RWPE1 (cell line): ENCODE measurements at regions not wholly inside any gene's neighbourhood (a gene's known extent, or its start where the extent isn't known, plus 50 kb on each side); places are given as distances from the start of the nearest gene placed in this dataset.

Experiments used
- CTCF ChIA-PET: fragments of 350-600 bp; sonication (Branson Sonifier 250); formaldehyde crosslinking; extraction: SDS; loops from one replicate; lab custom pipeline; 2021; lab: Yijun Ruan, JAX
- POLR2A ChIA-PET: fragments of 400-600 bp; formaldehyde crosslinking; extraction: SDS; loops from one replicate; lab custom pipeline; 2020; ENCODE audit warnings: antibody characterized with exemption; ENCODE audit not compliant: low non-redundant PET; lab: Yijun Ruan, JAX
- DNase-seq: peaks from one replicate; pipeline ENCODE4 v3.0.0; 2012; ENCODE audit warnings: low spot score
- H3K27ac ChIP-seq: fragments of 450-650 bp; 2 replicates; pipeline ENCODE4 v1.5.1; 2017
- TF ChIP-seq, protein P1 (sequence below): fragments of 450-650 bp; conservative IDR thresholded peaks from 2 replicates; pipeline ENCODE4 v1.5.1; 2017; ENCODE audit warnings: low read depth, mild to moderate bottlenecking

- no peak overlapping the region for H3K27ac ChIP-seq
- POLR2A ChIA-PET = no interaction called here
- DNase-seq = no peak
- TF ChIP-seq, protein P1, sequence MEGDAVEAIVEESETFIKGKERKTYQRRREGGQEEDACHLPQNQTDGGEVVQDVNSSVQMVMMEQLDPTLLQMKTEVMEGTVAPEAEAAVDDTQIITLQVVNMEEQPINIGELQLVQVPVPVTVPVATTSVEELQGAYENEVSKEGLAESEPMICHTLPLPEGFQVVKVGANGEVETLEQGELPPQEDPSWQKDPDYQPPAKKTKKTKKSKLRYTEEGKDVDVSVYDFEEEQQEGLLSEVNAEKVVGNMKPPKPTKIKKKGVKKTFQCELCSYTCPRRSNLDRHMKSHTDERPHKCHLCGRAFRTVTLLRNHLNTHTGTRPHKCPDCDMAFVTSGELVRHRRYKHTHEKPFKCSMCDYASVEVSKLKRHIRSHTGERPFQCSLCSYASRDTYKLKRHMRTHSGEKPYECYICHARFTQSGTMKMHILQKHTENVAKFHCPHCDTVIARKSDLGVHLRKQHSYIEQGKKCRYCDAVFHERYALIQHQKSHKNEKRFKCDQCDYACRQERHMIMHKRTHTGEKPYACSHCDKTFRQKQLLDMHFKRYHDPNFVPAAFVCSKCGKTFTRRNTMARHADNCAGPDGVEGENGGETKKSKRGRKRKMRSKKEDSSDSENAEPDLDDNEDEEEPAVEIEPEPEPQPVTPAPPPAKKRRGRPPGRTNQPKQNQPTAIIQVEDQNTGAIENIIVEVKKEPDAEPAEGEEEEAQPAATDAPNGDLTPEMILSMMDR = no peak
- CTCF ChIA-PET = no interaction called here
Observed at GRCh38 chr20:11492846-11493245, 424.8 kb upstream of the BTBD3 start.

GRCh38 chr20:11496380-11496779 is 421.3 kb upstream of the BTBD3 start:
- TF ChIP-seq, protein P1 = no peak
- DNase-seq = no peak
- no peak overlapping the region for H3K27ac ChIP-seq
- ChIA-PET POLR2A (no interaction called here), CTCF (interaction anchor here (0.6 kb wide), 1 partner anchor 18 kb away, joined by 4 read pairs; no protein-coding TSS in a partner anchor)

GRCh38 chr20:11497545-11497944 is 420.1 kb upstream of the BTBD3 start:
- TF ChIP-seq, protein P1 = no peak
- ChIA-PET POLR2A (no interaction called here), CTCF (no interaction called here)
- H3K27ac ChIP-seq = no peak overlapping the region
- DNase-seq = no peak

DNA sequence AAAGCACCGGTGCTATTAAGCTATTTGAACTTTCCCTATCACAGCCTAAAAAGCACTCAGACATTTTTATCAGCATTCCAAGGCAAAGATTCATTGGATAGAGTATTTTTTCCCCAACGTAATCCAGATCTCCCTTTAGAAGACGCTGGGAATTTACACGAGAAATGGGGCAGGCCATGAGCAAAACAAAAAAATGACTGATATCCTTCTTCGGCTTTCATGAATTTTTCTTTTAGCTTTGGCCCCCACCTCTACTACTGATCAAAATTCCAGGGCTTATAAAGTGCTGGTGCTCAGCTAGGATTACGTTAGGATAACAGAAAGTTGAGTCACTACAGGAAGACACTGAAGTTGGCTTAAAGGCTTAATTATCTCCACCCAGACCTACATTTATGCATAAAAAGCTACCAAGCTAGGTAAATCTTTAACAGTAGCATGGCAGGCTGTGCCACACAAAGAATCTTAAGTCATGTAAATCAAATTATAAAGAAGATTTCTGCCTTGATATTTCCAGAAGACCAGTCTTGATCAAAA is 418.5 kb upstream of the BTBD3 start:
- ChIA-PET POLR2A (interaction anchor here (0.6 kb wide), 1 partner anchor 10 kb away, joined by 3 read pairs; no protein-coding TSS in a partner anchor), CTCF (interaction anchor here (0.7 to 0.8 kb wide), 2 partner anchors 10 to 232 kb away, joined by 3 to 4 read pairs; no protein-coding TSS in a partner anchor)
- DNase-seq = peak; percentile 8
- H3K27ac ChIP-seq = no peak overlapping the region
- TF ChIP-seq, protein P1 = no peak

GRCh38 chr20:11502061-11502460 is 415.6 kb upstream of the BTBD3 start:
- H3K27ac ChIP-seq = no peak overlapping the region
- ChIA-PET POLR2A (no interaction called here), CTCF (no interaction called here)
- DNase-seq = no peak
- TF ChIP-seq, protein P1 = no peak

- H3K27ac ChIP-seq = no peak overlapping the region
- POLR2A ChIA-PET = no interaction called here
- TF ChIP-seq, protein P1 = no peak
- CTCF ChIA-PET = interaction anchor here (0.7 to 0.8 kb wide), 2 partner anchors 45 to 79 kb away, joined by 3 to 8 read pairs; no protein-coding TSS in a partner anchor
- DNase-seq = no peak
Observed at GRCh38 chr20:11502671-11503070, 415.0 kb upstream of the BTBD3 start.
